ENCODE measurements at regions not wholly inside any gene's neighbourhood (a gene's known extent, or its start where the extent isn't known, plus 50 kb on each side); places are given as distances from the start of the nearest gene placed in this dataset.
"Not testable (repeated sequence)": the region's sequence is repeated elsewhere in the genome, so short reads cannot be mapped to it uniquely, and the experiment has no call there.

DNA sequence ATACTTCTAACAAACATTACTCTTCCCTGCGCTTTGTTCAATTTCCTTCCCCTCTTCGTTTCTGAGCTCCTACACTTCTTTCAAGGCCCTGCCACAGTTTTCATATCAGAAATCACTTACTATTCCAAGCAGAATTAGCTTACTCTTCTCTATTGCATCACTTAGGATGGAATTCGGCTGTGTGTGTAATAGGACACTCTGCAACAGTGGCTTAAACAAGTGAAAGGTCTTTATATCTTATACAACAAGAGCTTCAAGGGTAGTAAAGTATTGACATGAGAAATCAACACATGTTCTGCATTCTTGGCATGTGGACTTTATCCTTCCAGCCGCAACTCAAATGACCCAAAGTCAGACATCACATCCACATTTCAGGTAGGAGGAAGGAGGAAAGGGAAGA lies 279.6 kb downstream of the PCDH20 start:
- DNase-seq, result no peak

DNA sequence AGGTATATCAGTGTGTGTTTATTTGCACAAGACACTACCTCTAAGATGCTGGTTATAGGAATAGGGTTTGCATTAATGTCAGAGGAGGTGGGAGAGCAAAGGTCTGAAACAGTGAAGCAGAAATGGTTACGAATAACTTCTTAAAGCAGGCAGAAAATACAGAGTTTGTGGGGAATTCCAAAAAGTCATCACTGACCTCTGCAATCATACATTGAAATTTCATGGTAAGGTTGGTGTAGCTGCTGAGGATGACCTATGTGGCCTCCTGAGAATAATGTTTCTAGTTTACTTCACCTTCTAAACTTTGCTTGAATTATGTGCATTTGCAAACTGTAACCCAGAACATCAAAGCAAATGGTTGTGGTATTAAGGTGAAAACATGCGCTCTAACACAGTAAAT lies 280.1 kb downstream of the PCDH20 start:
- DNase-seq, result no peak

DNA sequence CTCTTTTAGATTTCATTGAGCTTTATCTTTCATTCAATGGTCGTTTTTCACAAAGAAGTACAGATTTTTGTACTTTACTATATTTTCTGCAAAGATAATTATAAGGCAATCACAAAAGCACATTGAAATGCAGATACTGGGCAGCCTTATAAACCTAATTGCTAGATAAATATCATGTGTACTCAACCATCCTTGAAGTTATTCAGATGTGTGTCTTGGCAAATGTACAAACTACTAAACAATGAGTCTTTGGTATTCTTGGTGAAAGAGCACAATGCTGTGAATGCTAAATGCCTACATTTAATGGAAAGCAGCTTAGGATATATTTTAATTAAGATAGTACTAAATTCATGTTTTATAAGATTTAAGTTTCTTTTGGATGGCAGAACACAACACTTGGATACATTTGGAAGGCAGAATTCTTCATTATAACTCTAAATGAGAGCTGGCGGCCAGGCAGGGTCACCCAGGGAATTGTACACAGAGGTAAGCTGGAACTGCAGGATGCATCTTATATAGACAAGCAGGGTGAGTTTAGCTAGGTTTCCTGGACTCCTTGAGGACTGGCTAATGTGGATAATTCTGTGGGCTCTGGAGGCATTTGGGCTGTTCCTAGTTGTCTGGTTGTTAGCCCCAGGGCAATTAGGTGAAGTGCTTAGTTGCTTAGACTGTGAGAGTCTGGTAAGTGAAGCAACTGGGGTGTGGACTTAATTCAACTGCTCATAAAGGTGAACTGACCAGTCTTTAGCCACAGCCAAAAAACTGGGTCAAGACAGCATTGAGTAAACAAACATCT lies 286.6 kb downstream of the PCDH20 start:
- DNase-seq, result no peak

DNA sequence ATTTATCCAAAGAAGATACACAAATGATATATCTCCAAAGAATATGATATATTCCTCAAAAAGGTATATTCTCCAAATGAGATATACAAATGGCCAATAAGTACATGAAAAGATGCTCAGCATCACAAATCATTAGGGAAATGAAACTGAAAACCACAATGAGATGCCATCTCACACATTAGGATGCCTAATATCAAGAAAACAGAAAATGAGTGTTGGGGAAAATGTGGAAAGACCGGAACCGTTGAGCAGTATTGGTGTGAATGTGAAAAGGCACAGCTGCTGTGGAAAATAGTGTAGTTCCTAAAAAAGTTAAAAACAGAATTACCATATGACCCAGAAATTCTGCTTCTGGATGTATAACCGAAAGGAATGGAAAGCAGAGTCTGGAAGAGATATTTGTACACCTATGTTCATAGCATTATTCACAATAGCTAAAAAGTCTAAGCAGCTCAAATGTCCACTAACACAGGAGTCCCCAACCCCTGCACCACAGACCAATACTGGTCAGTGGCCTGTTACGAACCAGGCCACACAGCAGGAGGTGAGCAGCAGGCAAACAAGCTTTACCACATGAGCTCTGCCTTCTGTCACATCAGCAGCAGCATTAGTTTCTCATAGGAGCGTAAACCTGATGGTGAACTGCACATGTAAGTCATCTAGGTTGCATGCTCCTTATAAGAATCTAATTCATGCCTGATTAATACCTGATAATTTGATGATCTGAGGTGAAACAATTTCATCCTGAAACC lies 291.9 kb downstream of the PCDH20 start:
- DNase-seq, result no peak

DNA sequence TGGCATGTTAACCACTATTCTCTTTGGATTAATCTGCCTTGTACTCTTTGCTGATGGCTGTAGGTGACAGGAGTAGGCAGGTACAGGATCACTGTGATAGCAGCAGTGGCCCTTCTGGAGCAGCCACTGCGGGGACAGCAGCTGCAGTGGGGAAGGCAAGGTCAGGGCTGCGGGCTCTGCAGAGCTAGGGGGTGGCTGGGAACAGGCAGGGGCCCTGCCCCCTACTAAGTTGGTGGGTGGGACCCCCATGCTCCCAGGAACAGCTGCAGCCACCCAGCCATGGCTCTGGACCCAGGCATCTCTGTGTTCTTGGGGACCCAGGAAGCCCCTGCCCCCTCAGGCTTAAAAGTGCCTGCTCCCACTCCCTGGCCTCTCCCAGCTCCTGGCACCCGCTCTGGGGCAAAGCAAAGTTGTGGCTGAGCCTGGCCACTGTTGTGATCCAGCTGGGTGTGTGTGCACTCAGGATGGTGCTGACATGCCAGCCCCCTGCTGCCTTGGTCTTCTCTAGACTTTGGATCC lies 302.4 kb downstream of the PCDH20 start:
- DNase-seq, result no peak

DNA sequence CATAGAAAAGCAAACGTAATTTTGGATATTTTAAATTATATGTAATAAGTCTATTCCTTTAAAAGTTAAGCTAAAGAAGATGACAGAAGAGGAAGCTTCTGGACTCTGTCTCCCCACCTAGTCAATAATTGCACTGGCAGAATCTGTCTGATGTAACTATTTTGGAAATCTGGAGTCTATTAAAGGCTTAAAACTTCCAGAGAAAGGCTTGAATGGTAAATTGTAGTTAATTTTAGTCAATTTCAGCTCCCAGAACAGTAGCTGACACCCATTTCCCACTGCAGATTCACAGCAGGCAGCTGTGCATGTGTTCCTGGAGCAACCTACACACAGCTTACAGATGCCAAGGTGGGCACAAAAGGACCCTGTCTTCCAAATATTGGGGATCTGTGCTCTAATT lies 304.1 kb downstream of the PCDH20 start:
- no peak for DNase-seq

DNA sequence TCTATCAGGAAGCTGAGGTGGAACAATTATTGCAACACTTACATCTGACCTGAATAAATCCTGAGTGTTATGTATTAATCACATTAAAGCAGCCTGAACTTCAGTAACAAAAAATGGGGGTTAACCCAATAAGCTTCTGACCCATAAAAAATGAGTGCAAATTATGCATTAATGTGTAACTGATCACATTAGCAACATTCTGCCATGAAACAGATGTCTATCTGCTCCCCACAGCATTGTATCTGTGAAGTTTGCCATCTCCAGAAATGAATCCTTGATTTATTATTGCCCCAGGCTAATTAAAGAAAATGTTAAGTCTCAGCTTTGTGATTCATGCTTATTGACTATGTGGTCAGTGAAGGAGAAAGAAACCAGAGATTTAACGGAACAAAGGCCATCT lies 304.9 kb downstream of the PCDH20 start:
- no peak for DNase-seq

DNA sequence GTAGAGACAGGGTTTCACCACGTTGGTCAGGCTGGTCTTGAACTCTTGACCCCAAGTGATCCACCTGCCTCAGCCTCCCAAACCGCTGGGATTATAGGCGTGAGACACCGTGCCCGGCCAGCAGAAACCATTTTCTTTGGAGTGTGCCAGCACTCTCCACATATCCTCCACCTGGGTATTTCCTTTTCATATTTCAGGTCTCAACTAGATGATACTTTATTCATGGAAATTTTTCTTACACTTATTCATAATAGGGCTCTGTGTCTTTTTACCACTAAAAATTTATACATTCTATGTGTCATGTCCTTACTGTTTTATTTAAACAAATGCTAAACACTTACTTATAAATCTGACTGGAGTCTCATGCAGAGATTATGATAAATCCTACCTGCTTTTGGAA lies 305.9 kb downstream of the PCDH20 start:
- no peak for DNase-seq

DNA sequence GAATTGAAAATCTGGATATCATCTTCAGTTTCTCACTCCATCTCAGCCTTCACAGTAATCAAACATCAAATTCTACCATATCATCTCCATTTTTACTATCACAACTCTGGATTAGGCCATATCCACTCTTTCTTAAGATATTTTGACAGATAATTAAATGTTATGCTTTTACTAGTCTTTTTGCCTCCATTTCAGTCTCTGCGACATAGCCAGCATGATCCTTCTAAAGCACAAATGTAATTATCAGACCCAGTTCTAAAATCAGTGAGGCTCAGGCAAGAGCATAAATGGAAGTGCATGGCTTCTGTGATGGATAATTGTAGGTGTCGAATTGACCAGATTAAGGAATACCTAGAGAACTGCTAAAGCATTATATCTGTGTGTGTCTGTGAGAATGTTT lies 307.7 kb downstream of the PCDH20 start:
- no peak for DNase-seq

DNA sequence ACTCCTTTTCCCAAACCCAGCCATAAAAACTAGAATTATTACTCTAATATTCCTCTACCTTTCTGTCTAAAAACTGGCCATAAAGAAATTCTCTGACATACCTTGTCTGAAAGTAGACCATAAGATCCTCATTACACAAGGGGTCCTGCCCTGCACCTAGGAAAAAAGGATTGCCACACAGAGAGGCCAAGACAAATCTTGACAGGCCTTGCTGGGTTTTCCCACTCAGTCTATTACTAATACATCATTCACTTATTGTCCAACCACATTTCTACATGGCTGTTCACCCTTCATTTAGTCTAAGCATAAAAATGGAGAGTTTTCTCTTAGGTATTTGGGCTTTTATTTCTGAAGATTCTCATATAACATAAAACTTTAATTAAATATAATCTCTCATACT lies 319.8 kb downstream of the PCDH20 start:
- DNase-seq, result no peak

DNA sequence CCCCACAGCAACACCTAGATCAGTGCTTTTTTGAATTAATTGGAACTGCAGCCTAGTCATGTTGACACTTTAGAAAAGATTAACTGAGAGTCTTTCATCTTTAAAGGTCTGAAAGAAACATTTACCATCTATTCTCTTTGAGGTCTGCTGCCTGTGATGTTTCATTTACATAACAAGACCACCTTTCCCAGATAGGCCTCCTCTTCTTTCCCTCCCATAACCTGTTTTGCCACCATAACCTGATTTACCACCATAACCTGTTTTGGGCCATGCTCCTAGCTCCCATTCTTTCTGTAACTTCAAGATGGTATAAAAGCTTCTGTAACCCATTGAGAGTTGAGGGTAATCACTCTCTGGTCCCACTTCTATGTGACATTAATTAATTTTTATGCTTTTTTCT lies 320.8 kb downstream of the PCDH20 start:
- DNase-seq, result no peak

DNA sequence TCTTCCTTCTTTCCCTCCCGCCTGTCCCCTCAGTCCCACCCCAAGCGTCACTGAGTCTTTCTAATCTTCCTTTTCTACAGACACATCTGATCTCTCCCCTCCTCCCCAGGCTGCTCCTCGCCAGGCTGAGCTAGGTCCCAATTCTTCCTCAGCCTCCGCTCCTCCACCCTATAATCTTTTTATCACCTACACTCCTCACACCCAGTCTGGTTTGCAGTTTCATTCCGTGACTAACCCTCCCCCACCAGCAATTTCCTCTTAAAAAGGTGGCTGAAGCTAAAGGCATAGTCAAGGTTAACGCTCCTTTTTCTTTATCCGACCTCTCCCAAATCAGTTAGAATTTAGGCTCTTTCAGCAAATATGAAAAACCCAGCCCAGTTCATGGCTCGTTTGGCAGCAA lies 325.8 kb downstream of the PCDH20 start:
- DNase-seq, result not testable (repeated sequence)

DNA sequence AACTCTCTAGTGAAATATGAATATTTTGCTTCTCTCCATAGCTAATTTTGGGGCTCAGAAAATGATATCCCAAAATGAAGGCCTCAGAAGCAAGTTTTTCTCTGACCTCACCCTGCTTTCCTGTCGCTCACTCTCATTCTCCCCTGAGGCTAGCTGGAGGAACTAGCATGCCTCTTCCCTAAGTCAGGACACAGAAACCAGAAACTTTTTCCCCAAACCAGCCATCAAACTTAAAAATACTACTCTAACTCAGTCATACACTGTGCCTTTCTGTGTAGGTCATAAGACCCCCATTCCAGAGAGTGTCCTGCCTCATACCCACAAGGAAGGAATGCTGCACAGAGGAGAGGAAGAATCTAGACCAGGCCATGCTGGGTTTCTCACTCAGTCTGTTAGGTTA lies 329.6 kb downstream of the PCDH20 start:
- DNase-seq, result no peak

DNA sequence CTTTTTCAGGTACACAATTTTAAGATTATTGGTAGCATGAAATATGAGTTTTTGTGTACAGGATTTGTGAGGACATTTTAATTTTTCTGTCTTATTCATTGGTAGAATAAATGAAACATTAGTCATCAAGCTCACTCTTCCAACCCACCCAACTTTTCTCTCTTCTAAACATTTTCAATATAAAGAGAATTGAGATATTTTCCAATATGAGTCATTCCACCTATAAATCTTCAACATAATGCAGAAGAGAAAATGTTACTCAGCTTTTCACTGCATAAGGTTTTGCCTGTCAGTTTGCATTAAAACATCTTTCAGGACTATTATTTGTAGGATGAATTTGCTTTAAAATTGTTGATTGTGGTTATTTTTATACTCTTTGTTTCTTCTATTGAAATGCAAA lies 330.7 kb downstream of the PCDH20 start:
- DNase-seq, result no peak

DNA sequence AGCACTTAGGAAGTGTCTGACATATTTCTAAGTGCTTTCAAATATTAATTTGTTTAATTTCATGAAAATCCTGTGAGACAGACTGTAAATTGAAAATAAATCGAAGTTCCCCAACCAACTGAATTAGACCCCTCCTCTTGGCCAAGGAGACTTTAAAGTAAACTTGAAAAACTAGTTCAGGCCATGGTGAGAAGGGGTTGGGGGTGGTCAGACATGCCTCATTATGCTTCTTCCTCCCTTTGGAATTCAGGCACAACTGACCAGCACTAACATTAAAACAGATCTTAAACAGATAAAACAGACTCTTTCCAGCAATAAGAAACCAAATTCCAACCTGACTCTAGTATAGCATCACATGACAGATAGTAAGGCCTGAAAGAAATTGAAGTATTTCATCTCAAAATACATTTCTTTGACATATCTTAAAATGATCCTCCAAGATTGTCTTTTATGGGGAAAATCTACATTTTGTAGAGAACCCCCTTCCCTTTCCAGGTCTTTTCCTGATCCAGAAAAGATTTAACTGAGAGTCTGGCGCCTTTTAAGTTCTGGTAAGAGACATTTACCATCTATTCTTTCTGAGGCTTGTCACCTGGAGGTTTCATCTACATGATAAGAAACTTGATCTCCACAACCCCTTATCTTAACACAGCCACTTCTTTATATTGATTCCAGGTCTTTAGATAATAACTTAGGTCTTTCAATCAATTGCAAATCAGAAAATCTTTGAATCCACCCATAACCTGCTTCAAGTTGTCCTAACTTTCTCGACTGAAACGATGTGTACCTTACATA lies 336.5 kb downstream of the PCDH20 start:
- DNase-seq, result no peak

DNA sequence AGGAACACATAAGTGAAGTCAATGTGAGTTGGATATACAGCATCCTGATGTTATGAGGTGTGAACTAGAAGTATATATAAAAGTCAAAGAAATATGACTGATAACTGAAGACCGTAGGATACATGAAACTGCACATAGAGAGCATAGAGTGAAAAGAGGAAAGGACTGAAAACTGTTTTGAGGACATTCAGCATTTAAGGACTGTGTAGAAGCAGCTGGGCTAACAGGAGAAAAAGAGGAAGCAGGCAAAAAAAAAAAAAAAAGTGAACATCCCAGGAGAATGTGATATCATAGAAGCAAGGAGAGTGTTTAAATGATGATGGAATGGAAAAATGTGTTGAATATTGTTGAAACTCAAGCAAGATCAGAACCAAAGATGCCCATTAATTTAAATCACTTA lies 363.5 kb downstream of the PCDH20 start:
- DNase-seq, result no peak

DNA sequence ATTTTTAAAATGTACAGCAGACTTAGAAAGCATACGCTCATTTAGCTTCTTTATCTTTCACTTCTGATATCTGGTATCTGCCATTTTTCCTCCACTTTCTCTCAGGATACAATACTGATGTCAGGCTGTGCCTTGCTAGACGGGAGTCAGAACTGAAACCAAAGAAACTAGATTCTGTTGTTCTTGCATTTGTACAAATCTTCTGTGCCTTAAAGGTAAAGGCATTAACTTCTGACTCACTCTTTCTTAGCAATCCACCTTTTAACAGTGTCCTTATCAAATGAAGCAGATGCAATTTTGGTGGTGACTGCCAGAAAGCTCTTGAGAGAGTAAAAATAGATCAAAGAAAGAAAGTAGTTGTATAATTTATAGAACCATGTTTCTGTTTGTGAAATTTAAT lies 370.4 kb downstream of the PCDH20 start:
- no peak for DNase-seq

DNA sequence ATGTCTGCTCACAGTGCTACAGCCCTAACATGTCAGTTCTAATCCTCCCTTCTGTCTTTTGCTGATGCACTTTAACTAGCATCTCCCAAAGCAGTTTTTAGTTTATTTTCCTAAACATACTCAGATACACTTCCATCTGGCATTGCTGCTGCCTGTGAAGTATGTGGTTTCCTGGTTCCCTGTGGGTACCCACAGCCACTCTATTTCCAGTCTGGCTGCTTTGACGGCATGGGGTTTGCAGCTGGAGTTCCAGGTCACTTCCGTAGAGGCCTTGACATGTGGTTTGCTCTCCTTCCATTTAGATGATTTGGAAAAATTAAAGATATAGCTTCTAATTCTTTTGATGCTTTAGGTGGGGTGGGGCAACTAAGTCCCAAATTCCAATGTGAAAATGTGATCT lies 375.5 kb downstream of the PCDH20 start:
- no peak for DNase-seq

DNA sequence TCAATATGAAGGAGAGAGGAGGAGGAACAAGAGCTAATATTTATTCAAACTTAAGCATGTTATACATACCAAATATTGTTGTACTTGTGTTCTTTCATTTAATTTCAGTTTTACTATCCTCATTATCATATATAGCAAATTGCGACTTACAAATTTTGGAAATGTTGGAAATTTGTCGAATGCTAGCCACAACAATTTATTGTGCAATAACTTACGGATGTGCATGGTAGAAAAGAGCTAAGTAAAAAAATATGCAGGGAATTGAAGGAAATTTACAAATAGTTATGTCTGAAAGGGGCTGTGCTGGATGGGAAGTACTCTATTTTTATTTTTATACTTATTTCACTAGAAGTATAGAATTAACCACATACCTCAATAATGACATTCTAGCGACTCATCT lies 376.3 kb downstream of the PCDH20 start:
- DNase-seq, result no peak

DNA sequence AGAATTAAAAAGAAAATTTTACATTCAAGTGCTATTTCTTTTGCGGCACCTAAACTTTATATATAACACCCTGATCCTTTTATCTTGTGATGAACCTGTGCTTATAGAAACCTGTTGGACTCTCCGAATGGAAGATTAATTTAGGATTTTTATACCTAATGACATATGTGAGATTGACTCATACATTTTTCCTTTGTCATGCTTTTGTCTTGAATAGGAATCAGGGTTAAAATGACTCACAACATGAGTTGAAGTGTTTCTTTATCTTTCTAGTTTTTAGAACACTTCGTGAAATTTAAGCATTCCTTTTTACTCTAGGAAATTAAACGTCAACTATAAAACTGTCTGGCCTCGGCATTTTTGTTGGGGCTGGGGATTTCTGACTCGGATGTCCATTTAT lies 378.9 kb downstream of the PCDH20 start:
- DNase-seq, result no peak

DNA sequence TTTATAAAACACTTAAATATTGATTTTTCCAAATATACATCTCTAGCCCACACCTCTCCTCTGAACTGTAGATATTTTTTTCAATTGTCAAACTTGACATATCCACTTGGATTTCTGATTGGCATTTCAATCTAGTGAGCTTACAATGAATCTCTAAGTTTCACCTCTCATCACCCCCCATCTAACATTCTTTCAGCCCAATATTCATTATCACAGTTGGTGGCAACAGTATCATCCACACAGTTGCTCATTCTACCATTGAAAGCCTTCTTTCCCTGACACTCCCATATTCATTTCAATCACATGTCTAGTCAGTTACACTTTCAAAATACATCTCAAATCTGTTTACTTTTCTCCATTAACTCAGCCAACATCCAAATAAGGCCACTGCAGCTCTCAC lies 385.2 kb downstream of the PCDH20 start:
- no peak for DNase-seq

DNA sequence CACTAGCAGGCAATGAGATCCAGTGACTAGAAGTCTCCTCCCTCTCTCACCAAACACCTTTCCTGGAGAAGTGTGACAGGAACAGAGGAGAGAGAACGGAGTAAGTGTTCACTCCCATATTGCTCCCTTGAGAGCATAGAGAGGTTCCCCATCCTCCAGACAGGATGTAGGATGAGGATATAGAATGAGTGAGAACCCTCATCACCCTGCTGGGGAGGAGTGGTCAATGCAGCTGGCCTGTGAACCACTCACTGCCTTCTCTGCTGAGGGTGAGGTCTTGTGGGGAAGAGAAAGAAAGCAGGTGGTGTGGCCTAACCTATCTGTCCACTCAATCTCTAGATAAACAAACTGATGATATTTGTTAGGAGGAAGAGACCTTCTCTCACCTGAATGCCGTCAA lies 386.6 kb downstream of the PCDH20 start:
- DNase-seq, result no peak

DNA sequence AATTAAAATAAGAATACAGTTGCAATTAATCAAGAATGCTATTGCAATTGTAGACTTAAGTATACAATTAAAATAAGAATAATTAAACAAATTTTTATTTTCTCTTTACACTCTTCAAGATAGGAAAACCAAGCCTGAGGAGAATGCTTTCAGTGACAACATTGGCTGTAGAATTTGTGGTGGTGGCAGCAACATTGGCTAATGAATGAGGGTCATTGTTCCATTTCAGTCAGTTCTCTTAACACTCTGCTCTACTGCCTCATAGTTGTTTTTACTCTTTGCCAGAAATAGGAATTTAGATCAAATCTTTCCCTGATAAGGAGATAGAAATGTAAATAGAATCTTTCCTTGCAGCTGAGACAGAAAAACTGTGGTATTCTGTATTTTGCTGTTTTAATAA lies 391.6 kb downstream of the PCDH20 start:
- DNase-seq, result no peak

DNA sequence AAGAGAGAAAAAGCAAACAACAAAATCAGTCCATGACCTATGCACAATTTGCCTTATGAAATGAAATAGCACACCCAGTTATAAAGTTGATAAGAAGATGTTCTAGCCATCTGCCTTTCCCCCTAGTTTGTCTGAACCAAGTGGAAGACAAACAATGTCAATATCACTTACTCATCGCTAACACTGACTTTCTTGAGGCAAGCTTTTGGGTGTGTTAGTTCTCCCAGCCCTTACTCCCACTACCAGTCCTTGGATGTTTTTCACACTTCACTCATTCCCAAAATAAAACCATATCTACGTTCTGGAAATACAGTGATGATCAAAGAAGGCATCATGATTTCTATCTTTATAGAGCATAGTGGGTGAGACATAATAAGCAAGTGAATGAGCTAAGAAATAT lies 393.8 kb downstream of the PCDH20 start:
- DNase-seq, result no peak
